GM12873 (cell line): ENCODE measurements at regions not wholly inside any gene's neighbourhood (a gene's known extent, or its start where the extent isn't known, plus 50 kb on each side); places are given as distances from the start of the nearest gene placed in this dataset.

ENCODE experiments used
- CTCF ChIP-seq: IDR thresholded peaks from 2 replicates; pipeline ENCODE4 v1.5.1; 2012; ENCODE audit warnings: low read depth, mild to moderate bottlenecking, moderate library complexity, low read length, control low read depth; ENCODE audit not compliant: insufficient read depth; ENCODE audit errors: missing control alignments

- no peak for TF ChIP-seq CTCF
Measured at GRCh38 chr12:132408626-132409494, 79.5 kb upstream of the GALNT9 start.

- TF ChIP-seq CTCF = no peak
Measured at GRCh38 chr12:132407992-132408391, 78.6 kb upstream of the GALNT9 start.

- TF ChIP-seq CTCF = no peak
Measured at GRCh38 chr12:132407451-132407961, 78.1 kb upstream of the GALNT9 start.

GRCh38 chr12:132406493-132407450, 77.4 kb upstream of the GALNT9 start:
- no peak for TF ChIP-seq CTCF

GRCh38 chr12:132405742-132406251, 76.4 kb upstream of the GALNT9 start:
- TF ChIP-seq CTCF = no peak

GRCh38 chr12:132404951-132405741, 75.8 kb upstream of the GALNT9 start:
- TF ChIP-seq CTCF = no peak
